ENCODE measurements at regions not wholly inside any gene's neighbourhood (a gene's known extent, or its start where the extent isn't known, plus 50 kb on each side); places are given as distances from the start of the nearest gene placed in this dataset.

DNA sequence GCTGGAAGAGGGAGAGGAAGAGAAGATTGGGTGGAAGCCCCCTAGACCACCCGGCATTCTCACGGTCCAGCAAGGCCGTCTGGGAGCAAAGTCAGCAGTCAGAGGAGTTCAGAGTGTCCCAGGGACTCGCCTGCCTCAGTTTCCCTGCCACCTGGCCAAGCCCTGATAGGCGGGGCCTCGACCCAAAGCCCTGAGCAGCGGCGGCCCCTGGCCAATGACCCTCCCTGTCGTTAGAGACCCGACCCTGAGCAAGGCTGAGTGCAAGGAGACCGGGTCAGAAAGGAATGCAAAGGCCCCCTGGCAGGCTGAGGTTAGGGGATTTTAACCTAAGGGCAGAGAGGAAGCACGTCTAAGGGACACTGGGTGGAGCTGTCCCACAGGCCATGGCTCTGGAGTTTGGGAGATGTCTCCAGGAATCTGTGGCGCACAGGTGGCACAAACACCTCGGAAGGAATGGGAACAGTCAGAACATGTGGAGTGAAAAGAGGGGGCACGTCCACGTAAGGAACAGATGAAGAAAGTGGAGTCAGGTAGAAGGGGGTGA, 196.8 kb upstream of the PDE1C start:
- no peak for DNase-seq (ENCODE audit: low read depth in 2 of 2)

DNA sequence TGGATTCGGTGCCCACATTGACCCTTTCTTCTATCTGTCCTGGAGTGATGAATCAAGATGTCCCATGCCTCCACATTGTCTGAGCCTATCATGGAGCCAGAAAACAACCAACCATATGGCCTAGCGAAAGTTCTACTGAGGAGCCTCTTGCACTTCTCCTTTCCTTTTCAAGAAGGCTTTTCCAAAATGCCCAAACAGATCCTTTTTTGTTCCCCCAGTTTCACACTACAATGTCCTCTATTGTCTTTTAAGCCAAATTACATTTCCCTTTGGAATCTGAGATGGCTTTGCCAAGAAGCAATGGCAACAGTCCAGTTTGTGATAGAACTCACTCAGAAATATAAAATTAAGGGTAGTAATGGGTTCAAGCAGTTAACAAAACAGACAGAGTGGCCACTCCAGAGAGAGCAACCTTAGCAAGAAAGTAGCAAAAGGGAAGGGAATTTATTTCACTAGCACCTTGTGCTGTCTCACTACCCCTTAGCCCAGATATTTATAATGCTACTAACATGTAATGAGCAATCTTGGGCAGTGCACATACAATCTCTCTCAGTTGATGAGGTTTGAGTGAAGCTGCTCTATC, 194.6 kb upstream of the PDE1C start:
- DNase-seq (ENCODE audit: low read depth in 2 of 2) = no peak

DNA sequence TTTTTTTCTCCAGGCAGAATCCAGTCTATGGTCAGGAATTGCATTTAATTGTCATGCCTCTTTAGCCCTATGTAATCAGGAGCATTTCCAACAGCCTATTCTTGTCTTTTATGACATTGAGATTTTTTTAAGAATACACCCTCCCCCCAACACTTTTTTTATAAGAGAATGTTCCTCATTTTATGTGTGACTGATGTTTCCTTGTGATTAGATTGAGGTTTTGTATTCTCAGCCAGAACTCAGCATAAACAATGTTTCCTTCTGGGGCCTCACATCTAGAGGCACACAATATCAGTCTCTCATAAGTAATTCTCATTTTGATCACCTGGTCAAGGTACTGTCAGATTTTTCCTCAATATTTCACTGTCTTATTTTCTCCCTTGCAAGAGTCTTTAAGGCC, 193.4 kb upstream of the PDE1C start:
- no peak for DNase-seq (ENCODE audit: low read depth in 2 of 2)

DNA sequence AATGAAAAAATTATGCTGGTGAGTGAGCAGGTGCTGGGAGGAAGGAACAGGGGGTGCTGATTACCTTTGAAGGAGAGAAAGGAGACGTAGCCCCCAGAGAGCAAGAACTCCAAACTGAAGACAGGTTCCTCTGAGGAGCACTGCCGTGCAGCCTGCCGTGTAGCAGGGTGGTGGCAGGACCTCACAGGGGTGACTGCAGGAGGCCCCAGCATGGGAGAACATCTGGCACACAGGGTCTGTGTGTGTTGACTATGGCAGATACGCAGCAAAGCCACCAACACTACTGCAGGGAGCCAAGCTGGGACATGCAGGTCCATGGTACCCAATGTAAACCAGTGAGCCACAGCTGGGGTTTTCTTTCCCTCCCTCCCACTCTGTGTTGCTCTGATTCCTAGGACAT, 192.1 kb upstream of the PDE1C start:
- no peak for DNase-seq (ENCODE audit: low read depth in 2 of 2)

DNA sequence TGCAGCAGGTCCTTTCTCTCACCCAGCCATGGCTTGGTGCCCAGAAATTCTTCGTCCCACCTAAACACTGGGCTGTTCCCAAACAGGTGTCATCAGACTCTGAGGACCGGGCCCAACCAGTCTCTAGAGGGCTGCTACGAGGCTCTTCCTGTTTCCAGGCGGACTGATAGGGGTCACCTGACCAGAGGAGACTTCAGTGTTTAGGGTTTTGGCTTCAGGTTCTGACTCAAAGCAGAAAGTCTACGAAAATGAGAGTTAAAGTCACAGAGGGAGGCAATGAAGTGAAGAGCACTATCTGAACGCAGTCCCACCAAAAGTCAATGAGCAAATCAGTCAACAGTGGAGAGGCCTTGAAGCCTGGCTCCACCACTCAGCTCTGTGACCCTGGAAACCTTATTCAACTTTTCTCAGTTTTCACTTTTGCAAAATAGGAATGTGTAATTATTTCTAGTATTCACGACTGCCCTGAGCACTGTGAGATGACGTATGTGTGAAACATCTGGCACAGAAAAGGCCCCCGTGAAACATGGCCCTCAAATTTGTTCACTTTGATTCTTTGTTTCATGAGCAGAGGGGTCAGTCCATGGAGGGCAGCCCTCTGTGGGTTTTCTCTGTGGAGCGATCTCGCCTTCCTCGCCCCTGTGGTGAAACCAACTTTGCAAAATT, 189.9 kb upstream of the PDE1C start:
- no peak for DNase-seq (ENCODE audit: low read depth in 2 of 2)

DNA sequence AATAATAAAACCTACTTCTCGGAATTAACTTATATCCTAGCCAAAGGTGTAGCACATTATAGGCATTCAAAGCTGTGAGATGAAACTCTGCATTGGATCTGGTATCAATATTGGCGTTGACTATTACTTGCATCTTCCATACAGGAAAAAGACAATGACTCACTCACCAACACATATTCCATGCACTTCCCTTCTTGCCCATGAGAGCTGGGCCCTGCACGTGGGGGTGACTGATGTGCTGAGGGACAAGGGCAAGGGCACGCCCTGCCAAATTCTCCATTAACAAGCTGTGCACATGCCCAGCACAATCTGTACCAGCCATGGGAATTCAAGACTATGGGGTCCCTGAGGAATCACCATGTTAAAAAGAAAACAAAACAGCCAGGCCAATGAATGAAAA, 188.1 kb upstream of the PDE1C start:
- DNase-seq (ENCODE audit: low read depth in 2 of 2) = no peak

DNA sequence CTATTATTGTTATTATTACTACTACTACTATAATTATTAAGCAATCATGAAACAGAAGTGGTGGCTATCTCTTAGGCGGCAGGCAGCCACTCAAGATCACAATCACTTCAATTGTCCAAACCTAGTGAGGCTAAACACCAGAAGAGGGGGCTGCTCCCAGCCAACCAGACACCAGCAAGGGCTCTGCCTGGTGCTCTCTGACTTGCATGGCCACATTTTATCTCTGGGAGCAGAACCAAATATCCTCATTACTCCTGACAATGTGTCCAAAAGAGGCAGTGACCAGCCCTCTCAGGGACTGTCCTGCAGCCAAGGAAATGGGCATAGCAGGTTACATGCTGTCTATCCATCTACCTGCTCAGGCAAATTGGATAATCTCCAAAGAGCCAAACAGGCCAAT, 187.4 kb upstream of the PDE1C start:
- DNase-seq (ENCODE audit: low read depth in 2 of 2) = no peak

DNA sequence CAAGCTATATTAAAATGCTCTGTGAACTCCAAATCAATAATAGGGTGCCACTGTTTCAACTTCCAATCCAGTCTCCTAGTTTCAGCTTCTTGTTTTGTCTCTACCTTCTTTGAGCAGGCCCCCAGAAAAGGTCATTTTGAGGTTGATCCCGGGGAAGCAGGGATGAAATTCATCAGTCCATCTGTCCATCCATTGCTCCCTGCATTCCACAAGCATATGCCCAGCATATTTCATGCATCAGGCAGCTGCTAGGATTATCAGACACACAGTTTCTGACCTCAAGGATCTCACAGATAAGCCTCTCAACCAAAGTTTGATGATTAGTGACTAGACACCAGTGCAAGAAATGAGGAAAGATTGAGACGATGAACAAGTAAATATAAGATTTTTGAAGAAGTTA, 186.6 kb upstream of the PDE1C start:
- DNase-seq (ENCODE audit: low read depth in 2 of 2) = no peak

DNA sequence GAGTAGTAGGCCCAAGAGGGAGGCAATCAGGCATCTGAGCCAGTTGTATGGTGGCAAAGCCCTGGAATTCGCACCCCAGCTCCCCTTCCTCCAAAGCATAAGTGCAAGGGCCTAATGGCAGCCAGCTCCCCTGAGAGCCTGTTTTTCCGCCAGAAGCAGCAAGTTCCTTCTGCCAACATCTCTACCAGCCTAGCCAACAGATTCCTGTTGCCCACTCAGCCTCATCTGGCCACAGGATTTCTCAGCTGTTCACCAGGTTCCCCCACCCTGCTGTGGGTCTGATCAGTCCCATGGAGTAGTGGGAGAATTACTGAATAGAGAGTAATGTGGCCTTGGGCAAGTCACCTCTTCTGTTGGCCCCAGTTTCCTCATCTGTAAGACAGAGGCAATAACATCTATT, 186.2 kb upstream of the PDE1C start:
- DNase-seq (ENCODE audit: low read depth in 2 of 2) = no peak

DNA sequence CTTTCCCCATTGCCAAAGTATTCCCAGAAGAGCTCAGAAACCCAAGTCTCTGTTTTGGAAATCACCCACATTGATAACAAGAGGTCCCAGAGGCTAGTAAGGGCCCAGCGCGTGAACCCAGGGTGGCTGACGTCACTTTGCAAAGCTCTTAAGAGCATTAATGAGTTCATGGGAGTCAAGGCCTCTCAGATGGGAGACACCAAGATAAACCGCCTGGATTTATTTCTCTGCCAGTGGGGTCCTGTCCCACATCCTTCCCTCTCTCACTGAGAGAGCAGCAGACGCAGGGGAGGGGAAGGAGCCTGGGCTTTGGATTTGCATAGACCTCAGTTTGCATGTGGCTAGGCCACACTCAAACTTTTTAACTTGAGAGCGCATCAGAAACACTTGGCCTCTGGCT, 184.8 kb upstream of the PDE1C start:
- no peak for DNase-seq (ENCODE audit: low read depth in 2 of 2)

DNA sequence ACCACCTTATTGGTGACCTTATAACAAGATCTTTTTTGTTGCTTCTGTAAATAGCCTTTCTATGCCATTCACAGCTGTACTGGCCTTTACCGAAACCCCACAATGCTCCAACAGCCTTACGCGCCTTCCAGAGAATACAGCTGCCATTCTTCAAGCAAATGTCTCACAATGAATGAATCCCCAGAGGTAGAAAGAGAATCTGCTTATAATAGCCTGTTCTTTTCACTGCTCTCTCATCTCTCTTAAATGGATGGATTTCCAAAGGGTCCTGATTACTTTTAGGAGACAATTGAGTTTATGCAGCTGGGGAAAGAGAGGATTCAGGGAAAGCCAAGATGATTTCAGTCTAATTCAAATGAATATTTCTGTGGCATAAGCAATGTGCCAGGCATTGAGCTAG, 183.1 kb upstream of the PDE1C start:
- DNase-seq (ENCODE audit: low read depth in 2 of 2) = no peak

DNA sequence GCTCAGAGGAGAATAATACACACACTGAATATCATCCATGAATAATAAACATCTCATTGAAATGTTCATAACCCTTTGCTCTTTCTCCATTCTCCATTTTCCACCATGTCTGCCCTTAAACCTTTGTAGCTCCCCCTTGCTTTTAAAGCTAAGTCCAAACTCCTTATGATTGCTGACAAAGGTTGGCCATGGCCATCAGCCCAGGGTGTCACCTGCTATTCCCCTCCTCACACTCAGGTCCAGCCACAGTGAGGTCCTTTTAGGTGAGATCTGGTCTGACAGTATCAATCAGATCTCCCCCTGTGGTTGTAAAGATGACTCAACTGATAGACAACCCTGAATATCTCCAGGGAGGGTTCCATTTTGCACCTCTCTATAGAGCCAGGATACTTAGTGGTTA, 181.5 kb upstream of the PDE1C start:
- no peak for DNase-seq (ENCODE audit: low read depth in 2 of 2)

DNA sequence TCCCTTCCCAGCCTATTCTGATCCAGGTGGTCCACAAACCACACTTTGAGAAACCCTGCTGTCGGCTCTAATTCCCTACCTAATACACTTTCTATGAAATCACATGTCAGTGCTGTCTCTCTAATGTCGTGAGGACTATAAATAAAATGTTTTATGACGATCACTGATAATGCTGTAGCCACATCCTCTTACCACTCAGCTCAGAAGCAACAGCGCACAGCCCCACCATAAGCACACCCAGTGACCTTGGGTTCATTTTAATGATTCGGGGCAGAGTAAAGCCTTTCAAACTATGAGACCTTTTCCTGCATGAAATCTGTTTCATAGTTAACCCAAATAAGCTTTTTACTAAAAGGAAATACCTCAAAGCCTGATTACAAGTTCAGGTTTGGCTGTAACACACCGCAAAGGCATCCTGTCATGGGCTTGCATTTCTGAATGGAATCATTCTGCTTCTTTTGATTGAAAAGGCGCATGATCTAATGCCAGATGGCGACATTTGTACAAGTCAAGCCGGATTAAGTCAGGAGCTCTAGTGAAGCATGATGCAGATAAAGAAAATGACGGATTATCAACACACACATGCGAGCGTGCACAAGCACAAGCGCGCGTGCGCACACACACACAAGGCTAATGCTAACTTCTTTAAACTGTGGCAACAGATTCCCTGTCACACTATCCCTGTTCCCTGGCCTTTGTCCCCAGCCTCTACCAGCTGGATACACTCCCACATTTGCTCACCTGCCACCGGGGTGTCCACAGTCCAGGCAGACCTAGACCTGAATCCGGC, 180.5 kb upstream of the PDE1C start:
- no peak for DNase-seq (ENCODE audit: low read depth in 2 of 2)

DNA sequence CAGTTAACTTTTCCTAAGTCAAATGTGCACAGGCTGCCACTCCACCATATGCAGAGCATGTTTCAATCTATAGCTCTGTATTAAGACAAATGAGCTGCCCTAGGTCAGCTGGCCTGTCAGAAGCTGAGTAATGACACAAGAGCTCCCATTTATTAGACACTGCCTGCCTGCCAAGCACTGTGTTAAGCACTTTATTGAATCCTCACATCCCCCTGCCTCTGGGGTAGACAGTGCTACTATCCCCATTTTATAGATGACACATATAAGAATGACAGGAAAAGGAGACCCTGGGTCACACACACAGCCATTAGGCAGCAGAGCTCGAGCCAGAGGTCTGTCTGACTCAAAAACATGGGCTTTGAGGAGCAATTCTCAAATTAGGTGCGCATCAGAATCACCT, 179.8 kb upstream of the PDE1C start:
- no peak for DNase-seq (ENCODE audit: low read depth in 2 of 2)

DNA sequence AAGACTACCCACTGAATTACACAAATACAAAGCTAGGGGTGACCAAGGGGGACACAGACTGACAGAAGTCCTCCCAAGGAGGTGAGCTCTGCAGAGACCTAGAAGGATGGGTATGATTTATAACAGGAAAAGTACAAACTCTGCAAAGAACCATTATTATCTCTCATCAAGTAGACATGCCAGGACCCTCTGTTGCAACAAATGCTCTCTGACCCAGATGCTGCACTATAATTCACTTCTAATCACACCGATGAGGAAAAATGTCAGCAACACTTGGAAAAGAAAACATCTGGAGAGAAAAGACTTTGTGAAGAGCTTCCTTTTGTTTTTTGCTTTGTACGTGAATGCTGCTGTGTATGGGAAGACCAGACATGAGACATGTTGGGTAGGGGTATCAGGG, 178.3 kb upstream of the PDE1C start:
- DNase-seq (ENCODE audit: low read depth in 2 of 2) = no peak

DNA sequence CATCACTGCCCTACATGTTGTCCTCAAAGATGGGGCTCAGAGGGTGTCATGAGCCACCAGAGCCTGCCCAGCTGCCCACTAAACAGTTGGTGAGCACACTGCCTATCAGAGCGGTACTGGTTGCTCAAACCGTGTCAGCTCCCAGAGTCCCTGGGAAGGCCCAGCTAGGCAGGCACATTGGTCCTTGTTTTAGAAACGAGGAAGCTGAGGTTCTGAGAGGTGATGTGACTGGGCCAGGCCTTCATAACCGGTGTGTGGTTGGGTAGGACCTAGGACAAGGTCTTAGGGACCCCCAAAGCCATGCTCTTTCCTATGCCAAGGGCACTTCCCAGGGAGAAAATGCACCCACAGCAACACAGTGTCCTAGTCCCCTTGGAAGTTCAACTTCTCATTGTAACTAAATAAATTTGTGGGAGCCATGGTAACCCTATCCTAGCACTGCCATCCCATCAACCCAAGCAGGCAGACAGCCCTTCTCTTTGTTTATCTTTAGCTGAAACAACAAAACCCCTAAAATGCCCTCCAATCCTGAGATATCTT, 174.7 kb upstream of the PDE1C start:
- DNase-seq (ENCODE audit: low read depth in 2 of 2) = no peak

DNA sequence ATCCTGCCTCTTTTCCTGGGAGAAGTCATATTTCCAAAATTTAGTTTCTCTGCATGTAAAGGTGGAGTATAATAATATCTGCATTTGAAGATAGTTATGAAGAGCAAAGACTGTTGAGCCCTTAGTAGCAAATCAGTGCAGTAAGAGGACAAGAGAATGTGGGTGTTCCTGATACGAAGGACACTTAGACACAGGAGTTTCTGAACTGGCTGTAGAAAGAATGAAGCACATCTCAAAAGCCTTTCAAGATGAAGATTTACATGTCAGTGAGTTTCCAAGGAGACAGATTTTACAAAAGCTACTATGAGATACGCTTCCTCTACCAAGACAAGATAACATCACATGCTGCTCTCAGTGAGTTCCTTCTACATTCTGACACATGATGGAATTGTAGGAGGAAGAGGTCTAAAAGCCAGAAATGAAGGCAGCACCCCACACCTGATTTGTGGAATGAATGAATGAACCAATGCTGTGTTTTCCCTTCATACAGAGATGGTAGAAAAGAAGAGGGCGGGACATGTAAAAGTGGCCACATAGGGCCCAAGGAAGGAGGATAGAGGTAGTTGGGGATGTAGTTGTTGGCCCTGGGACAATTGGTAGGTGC, 173.6 kb upstream of the PDE1C start:
- no peak for DNase-seq (ENCODE audit: low read depth in 2 of 2)

DNA sequence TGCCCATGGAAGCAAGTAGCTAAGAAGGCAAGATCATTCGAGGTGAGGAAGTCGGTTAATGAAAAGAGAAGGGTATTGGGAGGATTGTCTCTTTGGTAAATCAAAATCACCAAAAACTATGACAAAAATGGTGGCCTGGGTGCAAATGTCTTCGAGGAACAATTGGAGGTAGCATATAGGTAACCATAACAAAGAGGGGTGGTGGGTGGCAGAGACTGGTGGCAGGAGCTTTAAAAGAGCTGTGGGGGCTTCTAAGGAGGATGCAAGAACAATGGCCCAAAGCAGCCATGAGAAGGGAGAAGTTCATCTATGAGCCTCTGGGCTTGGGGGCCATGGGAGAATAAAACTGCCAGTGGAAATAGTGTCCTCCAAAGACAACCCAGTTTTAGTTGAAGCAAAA, 172.2 kb upstream of the PDE1C start:
- no peak for DNase-seq (ENCODE audit: low read depth in 2 of 2)

DNA sequence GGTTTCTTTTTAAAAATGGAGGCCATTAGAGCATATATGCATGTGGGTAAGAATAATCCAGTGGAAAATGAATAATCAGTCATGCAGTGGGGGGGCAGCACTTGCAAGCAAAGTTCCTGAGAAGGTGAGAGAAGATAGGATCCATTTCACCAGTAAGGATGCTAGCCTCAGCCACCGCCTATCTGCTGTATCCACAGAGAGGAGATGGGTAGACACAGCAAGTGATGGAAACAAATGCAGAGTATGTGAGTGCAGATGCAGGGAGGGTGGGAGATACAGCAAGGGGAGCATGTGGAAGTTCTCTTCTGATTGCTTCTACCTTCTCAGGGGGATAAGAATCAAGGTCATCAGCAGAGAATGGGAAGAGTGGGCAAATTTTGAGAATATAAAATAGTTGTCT, 171.4 kb upstream of the PDE1C start:
- no peak for DNase-seq (ENCODE audit: low read depth in 2 of 2)

DNA sequence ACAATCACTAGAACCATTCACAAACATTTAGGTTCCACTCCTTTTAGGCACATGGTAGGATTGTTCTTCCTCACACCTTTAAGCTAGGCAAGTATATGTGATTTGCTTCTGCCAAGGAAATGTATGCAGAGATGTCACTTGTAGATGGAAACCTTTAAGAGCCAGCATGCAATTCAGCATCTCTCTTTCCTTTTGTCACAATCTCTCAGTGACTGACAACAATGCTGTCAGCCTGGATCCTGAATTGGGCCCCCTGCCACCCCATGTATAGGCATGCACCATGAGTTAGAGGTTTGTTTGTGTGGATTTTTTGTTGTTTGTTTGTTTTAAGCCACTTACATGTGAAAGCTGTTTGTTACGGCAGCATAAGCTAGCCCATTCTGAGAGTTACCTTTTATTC, 169.6 kb upstream of the PDE1C start:
- DNase-seq (ENCODE audit: low read depth in 2 of 2) = no peak

DNA sequence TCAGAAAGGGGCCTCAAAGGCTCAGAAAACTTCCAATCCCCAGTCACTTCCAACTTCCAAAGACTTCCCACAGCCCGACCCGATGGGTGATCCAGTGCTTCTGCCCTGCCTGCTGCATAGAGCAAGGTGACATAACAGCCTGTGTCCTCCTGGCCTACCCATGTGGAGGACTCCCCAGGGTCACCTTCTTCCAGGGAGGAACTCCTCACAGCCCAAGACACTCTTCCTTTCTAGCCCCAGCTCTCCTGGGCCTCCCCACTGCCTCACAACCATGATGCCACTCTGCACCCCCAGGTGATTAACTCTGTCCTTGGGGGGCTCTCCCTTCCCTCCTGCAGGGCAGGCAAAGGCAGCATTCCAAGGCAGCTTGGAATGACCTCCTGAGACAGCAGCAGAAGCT, 158.4 kb upstream of the PDE1C start:
- DNase-seq (ENCODE audit: low read depth in 2 of 2) = no peak

DNA sequence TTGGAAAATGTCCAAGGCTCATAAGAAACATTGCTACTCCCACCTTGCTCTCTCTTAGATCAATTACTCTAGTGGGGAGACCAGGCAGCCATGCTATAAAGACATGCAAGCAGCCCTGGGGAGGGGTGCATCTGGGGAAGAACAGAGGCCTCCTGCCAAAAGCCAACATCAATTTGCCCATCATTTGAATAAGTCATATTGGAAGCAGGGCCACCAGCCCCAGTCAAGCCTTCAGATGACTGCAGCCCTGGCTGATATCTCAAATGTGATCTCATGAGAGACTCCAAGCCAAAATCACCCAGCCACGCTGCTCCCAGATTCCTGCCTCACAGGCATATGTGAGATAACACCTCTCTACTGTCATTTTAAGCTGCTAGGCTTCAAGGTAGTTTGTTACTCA, 157.5 kb upstream of the PDE1C start:
- no peak for DNase-seq (ENCODE audit: low read depth in 2 of 2)

All from fibroblast of skin of left biceps (primary cell).